ENCODE measurements at regions not wholly inside any gene's neighbourhood (a gene's known extent, or its start where the extent isn't known, plus 50 kb on each side); places are given as distances from the start of the nearest gene placed in this dataset.

DNA sequence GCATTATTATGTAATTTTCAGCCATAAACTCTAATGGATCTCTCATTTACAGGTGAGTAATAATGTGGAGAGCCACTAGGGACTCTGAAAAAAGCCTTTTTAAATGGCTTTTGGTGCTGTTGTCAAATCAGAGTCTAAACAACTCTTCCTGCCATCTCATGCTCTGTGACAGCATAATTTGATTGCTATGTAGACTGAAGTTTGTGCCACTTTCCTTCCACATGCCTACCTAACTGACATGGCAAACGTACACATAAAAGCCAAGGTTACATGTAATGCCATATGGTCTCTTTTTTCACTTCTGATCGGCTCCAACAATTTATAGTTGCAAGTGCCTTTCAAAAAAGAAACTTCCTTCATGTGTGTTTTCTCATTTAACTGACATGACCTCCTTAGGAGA lies 94.3 kb downstream of the SH2D1A start:
- TF ChIP-seq, protein P1, sequence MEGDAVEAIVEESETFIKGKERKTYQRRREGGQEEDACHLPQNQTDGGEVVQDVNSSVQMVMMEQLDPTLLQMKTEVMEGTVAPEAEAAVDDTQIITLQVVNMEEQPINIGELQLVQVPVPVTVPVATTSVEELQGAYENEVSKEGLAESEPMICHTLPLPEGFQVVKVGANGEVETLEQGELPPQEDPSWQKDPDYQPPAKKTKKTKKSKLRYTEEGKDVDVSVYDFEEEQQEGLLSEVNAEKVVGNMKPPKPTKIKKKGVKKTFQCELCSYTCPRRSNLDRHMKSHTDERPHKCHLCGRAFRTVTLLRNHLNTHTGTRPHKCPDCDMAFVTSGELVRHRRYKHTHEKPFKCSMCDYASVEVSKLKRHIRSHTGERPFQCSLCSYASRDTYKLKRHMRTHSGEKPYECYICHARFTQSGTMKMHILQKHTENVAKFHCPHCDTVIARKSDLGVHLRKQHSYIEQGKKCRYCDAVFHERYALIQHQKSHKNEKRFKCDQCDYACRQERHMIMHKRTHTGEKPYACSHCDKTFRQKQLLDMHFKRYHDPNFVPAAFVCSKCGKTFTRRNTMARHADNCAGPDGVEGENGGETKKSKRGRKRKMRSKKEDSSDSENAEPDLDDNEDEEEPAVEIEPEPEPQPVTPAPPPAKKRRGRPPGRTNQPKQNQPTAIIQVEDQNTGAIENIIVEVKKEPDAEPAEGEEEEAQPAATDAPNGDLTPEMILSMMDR (IDR thresholded peaks at IDR 0.05; ENCODE audit: low read length) = no peak
- TF ChIP-seq EZH2 (IDR thresholded peaks at IDR 0.05; ENCODE audit: borderline replicate concordance, low read length) = no peak
